Activated T-cell treated with anti-CD3 and anti-CD28 coated beads, Interleukin-2, amount 50 U/mL, for 1 hour (primary cell): ENCODE measurements at regions not wholly inside any gene's neighbourhood (a gene's known extent, or its start where the extent isn't known, plus 50 kb on each side); places are given as distances from the start of the nearest gene placed in this dataset.

Experiments used
- DNase-seq: peaks from one replicate; pipeline ENCODE4 v3.0.0-alpha.2; 2020

DNA sequence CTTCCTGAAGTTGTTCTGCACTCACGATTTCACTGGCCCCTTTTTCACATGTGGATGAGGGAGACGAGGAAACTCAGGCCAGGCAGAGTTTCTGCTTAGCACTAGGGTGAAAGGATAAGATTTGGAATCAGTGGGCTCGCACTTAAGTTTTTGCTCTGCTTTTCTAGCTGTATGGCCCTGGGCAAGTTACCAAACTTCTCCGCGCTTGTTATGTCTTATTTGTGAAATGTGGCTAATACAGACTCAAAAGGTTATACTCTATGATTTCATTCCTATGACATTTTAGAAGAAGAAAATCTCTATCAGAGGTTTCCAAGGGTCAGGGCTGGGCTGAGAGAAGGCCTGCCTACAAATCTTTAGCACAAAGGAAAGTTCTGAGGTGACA is 191.9 kb upstream of the LRIG1 start:
- DNase-seq: no peak

DNA sequence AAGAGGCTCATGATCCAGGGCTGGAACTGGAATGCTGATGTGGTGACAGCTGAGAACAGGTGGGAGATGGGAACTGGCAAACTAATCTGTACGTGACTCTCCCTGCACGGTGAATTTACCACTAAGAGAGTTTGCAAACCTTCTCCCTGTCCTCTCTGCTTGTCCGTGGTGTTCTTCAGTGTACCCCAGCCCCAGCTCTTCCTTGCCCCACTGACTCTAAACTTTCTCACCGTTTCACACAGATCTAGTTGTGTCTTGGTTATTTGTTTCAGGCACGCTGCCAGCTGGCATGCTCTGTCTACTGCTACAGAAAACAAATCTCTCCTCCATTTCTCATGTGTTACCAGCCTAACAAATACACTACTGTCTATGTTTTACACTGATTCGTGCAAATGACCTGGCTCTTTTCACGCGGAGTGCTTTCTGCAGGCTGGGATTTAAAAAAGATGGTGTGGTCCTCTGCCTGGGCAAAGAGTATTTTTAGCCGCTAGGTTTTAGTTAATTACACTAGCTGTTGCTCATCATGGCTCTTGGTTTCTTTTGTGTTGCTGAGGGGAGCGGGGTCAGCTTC is 192.7 kb upstream of the LRIG1 start:
- DNase-seq: no peak

DNA sequence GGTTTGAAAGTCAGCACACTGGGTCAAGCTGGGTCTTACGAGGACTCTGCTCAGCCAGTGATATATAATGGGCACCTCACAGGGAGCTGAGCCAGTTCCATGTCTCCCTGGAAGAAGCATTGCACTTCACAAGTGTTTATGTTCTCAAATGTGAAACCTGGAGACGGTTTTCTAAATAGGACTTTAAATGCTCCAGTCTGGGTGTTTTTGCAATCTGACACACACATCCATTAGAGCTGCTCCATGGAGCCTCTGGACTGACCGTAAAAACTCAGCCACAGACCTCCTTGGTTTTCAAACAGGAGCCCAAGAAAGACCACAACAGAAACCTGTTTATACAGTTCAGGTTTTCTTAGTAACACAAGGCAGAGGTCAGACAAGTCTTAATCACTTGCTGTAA is 201.3 kb upstream of the LRIG1 start:
- DNase-seq: no peak

DNA sequence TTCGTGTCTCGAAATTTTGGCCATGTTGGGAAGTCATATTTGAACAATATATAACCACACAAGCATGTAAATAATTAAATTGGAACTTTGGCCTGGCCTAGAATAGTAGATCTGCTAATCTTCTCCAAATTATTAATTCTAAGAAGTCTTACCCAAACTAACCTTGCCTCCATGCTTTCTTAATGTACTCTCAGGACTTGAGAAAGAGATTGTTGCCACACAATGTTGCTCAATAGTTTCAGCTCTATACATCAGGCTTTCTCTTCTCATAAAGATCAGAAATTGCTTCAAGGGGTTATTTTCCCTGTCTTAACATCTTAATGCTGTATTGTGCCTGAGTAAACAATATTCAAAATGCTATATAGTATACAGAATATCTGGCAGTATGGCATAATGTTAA is 202.7 kb upstream of the LRIG1 start:
- no peak for DNase-seq

DNA sequence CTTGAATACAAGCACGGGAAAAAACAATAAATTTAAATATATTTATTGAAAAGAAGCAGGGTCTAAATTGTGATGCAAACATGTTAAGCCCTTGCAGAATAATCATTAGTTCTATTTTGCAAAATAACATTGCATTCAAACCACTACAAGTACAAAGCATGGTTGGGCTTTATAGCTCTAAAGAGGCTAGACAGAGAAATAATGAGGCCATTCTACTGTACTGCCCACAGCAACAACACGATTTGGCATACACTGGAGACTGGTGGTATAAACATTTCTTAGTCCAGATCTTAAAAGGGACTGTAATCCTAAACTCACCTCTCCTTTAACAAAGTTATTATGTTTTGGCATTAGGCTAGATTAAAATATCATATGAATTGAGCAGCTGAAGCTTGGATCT is 204.3 kb upstream of the LRIG1 start:
- DNase-seq: no peak

DNA sequence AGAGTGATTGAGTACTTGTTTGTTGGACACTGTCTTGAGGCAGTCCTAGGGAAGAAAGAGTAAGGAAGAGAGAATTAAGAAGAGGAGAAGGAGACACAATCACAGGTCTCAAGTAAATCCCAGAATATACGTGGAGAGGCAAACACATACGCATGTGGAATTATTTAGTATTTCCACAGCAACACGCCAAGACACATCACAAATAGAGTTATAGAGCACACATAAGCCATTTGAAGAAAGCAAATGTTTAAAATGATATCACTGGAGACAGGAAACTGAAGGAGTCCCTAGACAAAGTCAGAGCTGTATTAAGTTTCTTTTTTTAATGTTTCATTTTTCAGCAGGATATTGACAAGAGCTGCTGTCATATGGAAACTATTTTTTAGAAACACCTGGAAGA is 206.1 kb upstream of the LRIG1 start:
- DNase-seq: no peak

DNA sequence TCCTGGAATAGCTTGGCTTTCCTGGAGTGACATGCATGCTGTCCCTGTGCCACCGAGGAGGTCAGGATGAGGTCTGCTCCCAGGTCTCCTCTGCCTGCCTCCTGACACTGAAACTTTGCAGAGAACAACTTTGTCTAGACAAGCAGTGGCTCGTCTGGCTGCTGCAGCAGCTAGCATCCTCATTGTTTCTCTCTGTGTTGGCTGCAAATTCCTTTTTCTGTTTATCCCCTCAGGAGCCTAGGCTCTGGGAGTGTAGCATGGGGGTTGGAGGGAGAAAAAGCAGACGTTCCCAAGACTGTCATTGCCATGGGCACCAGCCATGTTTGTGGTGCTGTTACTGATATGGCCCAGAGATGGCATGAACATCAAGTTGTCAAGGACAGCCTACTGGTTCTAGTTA is 208.7 kb upstream of the LRIG1 start:
- no peak for DNase-seq

DNA sequence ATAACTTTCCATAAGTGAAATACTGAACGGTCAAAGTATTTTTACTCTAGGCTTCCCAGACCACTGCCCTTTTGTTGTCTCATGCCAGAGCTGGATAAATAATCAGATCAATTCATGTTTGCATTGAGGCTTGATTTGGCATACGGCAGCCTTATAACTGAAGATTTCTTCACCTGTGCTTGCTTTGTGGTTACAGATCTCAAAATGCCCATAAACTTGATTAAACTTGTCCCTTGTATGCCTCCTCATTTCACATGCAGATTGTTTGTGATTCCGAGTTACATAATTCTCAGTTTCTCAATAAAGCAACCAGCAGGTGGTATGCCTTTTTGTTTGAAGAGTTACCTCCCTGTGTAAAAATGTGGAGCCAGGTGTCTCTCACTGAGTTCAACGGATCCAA is 211.4 kb upstream of the LRIG1 start:
- no peak for DNase-seq

DNA sequence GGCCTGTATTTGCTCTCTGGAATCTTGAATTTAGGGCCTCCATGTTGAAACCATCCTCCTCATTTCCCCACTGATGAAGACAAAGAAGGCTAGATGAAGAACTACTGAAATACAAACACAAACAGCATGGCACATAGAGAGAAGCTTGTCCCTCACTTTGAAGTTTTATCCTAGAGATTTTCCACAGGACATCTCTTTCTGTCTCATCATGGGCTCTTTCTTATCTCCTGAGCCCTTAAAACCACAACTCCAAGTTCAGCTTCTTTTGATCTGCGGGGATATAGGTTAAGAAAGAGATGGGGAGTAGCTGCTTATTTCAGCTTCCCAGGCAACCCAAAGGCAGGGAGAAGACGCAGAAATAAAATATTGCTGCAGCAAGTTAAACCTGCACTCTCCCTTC is 213.1 kb upstream of the LRIG1 start:
- DNase-seq: no peak

DNA sequence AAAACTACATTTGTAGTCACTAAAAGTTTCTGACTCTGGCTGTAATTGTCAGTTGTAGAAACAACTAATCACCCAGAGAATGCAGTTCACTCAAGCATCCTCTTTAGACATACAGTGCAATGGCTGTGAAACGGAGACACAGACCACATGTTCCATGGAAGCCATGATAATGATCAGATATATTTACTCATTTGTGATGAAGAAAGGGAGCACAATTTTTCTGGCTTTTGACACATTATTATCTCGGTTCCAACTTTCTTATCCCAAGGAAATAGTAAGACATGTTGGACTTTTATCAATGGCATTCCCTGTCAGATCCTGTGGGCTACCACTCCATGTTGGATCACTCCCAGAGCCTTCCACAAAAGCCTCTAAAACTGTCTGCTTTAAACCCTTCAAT is 215.0 kb upstream of the LRIG1 start:
- no peak for DNase-seq

DNA sequence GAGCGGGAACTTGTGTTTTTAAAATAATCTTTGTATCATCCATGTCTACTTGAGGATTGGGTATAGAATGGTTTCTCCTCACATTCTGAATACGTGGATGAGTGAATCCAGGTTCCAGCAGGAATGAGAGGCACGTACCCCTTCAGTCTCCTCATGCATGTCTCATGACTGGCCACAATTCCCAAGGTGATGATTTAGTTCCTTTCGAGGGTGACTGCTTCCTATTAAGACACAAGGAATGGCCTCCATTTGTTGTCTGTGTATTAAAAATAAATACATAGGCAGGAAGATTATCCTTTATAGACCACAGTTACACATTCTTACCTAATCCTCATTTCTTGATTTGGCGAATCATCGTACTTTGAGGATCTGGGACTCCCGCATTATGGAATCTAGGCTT is 217.0 kb upstream of the LRIG1 start:
- no peak for DNase-seq

DNA sequence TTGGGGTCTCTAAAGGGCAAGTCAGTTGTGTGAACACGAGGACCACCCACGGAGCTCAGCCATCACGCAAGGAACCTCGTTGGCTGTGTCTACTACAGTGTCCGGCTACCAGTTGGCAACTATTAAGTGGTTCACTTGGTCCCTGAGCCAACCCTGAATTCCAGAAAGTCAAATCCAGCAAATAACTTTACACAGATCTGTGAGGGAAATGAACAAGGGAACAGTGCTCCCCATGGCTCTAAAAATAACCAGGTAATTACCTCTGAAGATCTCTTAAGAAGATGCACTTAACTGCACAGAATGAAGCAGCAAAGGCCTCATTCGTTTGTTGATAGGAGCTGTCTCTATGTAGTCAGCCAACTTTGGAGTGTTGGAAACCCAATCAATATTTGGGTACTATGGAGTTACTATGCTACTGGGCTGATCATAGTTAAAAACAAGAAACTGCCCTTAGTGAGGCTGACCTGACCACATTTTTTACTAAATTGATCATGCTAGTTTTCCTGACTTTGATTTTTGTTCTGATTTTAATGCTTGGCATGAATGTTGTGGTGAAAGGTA is 219.1 kb upstream of the LRIG1 start:
- DNase-seq: no peak

DNA sequence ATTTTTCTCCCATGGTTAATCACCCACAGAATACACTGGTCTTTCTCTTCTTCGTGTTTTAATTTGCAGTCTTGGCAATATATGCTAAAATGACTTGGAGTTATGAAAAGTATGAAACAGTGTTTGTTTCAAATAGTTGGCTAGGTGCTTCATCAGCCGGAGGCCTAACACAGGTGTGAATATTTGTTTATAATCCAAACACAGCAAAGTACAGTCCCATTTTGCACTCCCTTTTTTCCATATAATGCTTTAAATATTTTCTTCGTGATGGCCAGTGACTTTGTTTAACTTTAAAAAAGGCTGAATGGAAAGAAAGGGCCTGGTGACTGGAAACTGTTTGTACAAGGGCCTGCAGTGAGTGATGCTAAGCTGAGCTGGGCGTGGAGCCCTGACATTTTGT is 219.7 kb upstream of the LRIG1 start:
- no peak for DNase-seq

DNA sequence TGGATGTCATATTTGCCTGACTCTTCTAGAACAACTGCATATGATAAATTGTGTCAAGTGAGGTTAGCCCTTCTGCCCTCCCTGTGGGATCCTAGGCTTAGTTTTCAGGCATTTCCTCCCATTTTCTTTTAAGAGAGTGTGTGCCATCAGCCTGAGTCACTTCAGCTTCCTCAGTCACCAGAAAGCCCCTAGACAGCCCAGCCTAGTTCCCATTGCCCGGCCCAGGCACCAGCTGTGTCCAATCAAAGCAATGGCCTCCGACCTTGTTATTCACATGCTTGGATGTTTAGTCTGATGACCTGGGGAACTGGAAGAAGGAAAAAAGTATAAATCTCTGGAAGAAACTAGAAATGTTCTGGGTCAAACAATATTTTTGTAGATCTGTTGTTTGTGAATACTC is 221.9 kb upstream of the LRIG1 start:
- DNase-seq: no peak

DNA sequence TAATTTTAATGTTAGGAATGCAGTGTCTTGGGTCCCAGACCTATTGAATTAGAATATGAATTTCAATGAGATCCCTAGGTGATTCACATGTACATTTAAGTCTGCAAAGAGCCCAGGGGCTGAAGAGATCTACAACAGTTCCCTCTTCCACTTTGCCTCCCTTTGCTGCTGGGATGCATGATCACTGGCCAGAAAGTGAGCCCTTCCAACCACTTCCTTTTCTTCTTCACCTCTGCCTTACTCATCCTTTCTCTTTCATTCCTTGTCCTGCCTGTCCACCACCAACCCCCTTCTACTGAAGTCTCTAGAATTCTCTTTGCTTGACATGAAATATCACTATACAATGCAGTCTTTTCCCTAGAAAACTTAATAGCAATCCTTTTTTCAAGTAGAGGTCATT is 222.4 kb upstream of the LRIG1 start:
- DNase-seq: no peak

DNA sequence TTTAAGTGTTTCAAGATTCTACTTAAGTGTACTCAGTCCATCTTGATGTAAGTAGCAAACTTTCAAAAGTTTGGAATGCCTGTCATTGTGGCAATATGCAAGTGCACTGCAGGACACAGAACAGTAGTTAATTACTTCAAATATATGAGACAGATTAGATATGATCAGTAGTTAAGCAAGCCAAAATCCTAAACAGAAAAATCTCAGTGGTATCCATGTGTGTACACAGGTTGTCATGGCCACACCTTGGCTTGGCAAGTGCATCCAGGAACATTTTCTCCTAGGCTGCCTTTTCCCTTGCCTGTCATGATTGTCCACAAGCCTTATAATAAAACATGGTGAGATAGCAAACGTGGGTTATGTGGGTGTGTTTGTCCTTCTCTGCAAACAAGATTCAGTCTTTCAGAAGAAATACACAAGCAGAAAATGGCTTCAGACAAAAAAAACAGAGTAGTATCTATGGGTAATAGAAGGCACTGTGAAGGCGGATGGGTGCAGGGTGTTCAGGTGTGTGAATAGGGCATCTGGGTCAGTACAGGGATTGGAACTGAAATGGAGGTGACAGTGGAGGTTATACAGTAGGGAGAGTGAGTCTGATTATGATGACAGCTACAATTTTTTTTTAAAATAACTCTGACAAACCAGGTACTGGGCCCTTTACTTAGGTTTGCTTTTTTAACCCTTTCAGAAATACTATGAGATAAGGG is 229.0 kb upstream of the LRIG1 start:
- no peak for DNase-seq

DNA sequence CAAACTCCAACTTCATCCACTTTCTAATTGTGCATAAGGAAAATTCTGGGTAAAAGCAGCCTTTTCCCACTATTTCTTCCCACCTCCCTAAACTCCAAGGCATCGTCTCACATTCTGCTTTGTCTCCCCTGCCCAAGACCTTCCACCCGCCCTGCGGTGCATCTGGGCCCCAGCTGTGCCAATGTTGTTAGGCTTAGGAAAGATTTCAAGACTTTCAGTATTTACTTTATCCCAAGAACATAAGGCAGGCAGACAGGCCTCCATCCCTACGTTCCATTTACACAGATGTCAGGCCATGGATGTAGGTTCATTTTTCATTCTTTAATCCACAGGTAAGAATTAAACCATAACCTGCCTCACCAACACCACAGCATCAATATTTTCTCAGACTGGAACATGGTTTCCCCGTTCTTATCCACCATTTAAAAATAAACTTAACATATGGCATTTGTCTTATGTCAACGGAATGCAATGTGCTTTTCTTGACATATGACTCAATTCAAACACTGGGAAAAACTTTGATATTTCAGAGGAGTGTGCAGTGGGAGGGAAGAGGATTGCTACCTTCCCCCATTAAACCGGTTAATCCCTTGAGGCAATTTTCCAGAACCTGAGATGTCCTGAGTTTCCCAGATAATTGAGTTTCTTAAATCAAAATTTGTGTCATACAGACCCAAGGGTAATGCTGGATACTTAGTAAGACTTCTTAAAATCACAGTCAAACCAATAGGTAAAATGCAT is 238.0 kb upstream of the LRIG1 start:
- no peak for DNase-seq

DNA sequence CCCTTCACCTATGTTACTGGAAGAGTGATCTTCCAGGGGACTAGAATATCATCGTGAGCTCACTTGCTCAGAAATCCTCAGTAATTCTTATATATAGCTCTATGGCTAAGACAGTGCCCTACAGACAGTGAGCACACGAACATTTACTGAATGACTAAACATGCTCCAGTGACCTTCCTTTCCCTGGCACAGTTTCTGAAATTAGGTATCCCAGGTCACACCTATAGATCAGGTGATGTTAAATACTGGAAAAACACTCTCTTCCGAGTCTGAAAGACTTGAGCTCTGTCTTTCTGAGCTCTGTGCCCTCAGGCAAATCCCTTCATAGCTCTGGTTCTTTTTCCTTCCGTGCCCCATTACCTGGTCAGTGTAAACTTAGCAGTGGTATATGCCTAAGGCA is 239.4 kb upstream of the LRIG1 start:
- DNase-seq: no peak

DNA sequence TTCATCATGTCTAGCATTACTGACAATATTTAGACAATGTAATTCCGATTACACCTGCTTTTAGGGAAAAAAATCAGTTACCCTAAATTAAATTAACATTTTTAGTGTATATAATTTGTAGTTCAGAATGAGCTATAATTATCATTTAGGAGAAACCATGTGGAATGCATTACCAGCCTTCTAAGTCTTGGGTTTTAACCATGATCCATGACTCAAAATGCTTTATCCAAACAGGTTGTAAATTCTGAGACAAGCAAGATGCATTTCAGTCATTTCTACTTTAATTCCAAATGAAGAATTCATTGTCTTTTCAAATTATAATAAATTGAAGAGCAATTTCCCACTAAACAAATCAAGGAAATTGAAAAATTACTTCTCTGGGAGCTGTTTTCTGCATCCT is 243.7 kb upstream of the LRIG1 start:
- DNase-seq: no peak

DNA sequence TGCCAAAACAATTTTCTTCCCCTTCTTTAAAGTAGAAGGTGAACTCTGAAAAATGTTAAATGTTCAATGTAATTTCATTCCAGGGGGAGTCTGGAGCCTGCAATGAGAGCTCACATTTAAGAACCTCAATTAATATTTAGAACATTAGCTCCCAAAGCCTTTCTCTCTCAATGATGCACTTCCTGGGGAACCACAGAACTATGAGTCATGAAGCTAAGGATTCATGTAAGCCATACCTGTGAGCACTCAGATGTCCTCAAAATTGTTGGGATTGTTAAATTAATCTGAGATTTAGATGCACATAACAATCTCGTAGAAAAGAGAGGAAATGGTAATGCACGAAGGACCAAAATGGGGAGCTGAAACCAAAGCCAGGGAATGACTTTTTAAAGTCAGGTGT is 244.2 kb upstream of the LRIG1 start:
- no peak for DNase-seq

DNA sequence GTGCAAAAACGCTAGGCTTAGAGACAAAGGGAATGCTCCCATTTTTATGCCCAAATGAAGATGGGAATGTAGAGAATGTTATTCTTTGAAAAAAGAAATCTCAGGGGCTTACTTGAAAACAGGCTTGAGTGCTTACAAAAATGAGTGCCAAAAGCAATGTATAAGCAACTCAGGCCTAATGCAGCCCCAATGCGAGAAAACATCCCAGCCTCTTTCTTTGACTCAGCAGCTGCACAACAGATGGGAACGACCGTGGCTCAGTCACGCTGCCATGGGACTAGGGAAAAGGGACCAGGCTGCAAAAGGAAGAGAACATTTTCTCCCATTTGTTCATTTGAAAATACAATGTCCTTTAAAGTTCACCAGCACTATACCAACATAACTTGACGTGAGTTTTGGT is 246.4 kb upstream of the LRIG1 start:
- DNase-seq: no peak

DNA sequence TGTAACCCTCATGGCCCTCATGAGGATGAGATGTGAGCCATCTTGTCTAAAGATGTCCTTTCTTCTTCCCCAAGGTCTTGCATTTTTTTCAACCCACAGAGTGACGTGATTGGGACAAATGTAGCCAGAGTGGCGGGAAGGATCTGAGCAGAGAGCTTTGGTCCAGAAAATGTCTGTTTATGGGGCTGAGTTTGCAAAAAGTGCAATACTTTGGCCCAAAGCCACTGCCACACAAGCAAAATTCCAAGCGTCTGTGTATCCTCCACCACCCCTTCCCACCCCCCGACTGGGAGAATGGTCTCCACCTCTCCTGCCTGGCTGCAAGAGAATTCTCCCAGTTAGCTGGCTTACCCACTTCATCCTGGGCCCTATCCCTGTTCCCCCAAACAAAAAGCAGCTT is 246.9 kb upstream of the LRIG1 start:
- no peak for DNase-seq

DNA sequence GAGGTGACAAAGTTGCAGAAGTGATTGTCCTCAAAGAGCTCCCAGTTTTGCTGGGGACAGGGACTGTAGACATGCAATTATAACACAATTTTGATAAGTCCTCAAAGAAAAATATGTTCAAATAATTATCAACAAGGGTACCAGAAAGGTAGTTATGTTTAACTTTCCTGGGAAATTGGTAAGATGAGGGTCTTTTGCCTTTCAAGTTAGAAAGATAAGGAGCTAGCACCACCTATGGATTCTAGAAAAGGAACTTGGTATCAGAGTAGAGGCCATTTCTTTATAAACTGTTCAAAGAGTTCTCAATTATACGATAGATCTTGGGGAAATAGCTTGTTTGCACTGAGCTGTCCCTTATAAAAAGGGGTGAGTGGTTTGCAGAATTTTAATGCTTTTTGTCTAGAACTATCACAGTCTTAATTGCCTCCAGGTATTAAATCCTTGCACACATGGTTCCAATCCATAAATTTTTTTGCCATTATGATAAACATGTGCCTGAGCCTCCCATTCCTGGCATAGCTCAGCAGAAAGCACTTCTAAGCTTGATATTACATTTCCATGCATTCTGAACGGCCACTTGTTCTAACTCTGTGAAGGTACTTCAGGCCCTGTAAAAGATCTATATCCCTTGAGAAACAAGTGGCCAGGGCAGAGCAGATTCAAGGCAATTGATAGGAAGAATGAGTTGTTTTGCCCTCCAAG is 247.5 kb upstream of the LRIG1 start:
- DNase-seq: no peak

DNA sequence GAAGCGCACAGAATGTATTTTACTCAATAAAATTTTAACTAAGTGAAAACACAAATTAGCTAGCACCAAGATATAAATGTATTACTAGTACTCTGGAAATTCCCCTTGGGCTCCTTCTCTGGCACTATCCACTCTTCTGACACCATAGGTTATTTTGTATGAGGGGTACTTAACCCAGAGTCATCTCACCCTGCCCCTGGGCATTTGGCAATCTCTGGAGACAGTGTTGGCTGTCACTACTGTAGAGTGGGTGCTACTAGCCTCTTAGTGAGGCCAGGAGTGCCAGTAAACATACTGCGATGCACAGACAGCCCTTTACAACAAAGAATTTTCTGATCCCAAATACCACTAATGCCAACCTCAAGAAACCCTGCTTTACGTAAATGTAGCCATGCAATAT is 246.3 kb upstream of the KBTBD8 start:
- no peak for DNase-seq
